Esophagus squamous epithelium (tissue), 4 donors: ENCODE measurements at regions not wholly inside any gene's neighbourhood (a gene's known extent, or its start where the extent isn't known, plus 50 kb on each side); places are given as distances from the start of the nearest gene placed in this dataset.

Experiments
- POLR2A ChIP-seq, 4 donors: fragments of 450-650 bp; IDR thresholded peaks; one replicate each; pipeline ENCODE4 v1.6.1; 2017; ENCODE audit warnings: antibody characterized with exemption in 4 of 4, mild to moderate bottlenecking in 4 of 4, moderate library complexity in 3 of 4
- TF ChIP-seq, protein P1 (sequence below), 6 experiments: fragments of 450-650 bp in 4 of 6; fragments of 200-600 bp in 2 of 6; sonication (generic) in 2 of 6; IDR thresholded peaks; one replicate each; pipeline ENCODE4 v1.5.1; 2016 to 2019; ENCODE audit warnings: antibody characterized with exemption in 6 of 6, mild to moderate bottlenecking in 4 of 6, moderate library complexity in 4 of 6

- TF ChIP-seq, protein P1, sequence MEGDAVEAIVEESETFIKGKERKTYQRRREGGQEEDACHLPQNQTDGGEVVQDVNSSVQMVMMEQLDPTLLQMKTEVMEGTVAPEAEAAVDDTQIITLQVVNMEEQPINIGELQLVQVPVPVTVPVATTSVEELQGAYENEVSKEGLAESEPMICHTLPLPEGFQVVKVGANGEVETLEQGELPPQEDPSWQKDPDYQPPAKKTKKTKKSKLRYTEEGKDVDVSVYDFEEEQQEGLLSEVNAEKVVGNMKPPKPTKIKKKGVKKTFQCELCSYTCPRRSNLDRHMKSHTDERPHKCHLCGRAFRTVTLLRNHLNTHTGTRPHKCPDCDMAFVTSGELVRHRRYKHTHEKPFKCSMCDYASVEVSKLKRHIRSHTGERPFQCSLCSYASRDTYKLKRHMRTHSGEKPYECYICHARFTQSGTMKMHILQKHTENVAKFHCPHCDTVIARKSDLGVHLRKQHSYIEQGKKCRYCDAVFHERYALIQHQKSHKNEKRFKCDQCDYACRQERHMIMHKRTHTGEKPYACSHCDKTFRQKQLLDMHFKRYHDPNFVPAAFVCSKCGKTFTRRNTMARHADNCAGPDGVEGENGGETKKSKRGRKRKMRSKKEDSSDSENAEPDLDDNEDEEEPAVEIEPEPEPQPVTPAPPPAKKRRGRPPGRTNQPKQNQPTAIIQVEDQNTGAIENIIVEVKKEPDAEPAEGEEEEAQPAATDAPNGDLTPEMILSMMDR (IDR thresholded peaks at IDR 0.05): no peak
- no peak for TF ChIP-seq POLR2A (IDR thresholded peaks at IDR 0.05)
Observed at GRCh38 chr2:51213826-51214225, 181.9 kb upstream of the NRXN1 start.
